ENCODE measurements at regions not wholly inside any gene's neighbourhood (a gene's known extent, or its start where the extent isn't known, plus 50 kb on each side); places are given as distances from the start of the nearest gene placed in this dataset.
"Not testable (repeated sequence)": the region's sequence is repeated elsewhere in the genome, so short reads cannot be mapped to it uniquely, and the experiment has no call there.

GRCh38 chr3:72624656-72625055 lies 223.6 kb downstream of the SHQ1 start:
- no peak for DNase-seq

- DNase-seq: no peak
Measured at GRCh38 chr3:72618739-72619138, 229.5 kb downstream of the SHQ1 start.

- no peak for DNase-seq
Measured at GRCh38 chr3:72617424-72618024, 230.7 kb downstream of the SHQ1 start.

- no peak for DNase-seq
Measured at GRCh38 chr3:72615776-72616175, 232.5 kb downstream of the SHQ1 start.

- no peak for DNase-seq
Measured at GRCh38 chr3:72615182-72615581, 233.1 kb downstream of the SHQ1 start.

GRCh38 chr3:72614394-72615074 lies 233.7 kb downstream of the SHQ1 start:
- DNase-seq: no peak

DNA sequence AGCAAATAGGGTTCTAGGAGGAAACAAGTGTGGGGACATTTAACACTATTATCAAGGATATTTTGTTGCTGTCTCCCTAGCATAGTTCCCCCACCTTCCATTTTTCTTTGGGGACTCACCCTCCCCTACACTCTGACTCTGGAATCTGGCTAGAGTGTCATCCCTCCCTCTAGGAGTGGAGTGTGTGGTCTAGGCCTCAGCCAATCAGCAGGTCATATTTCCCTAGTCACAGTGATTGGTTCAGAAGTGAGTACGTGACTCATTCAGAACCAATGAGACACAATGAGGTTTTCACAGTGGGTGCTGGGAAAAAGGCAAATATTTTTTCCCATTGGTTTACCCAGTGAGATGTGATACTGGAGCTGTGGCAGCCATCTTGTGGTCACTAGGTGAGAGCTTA lies 234.4 kb downstream of the SHQ1 start:
- DNase-seq: no peak

DNA sequence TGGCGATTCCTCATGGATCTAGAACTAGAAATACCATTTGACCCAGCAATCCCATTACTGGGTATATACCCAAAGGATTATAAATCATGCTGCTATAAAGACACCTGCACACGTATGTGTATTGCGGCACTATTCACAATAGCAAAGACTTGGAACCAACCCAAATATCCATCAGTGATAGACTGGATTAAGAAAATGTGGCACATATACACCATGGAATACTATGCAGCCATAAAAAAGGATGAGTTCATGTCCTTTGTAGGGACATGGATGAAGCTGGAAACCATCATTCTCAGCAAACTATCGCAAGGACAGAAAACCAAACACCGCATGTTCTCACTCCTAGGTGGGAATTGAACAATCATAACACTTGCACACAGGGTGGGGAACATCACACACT lies 239.1 kb downstream of the SHQ1 start:
- not testable (repeated sequence) for DNase-seq

GRCh38 chr3:72606005-72606800 lies 242.0 kb downstream of the SHQ1 start:
- no peak for DNase-seq

DNA sequence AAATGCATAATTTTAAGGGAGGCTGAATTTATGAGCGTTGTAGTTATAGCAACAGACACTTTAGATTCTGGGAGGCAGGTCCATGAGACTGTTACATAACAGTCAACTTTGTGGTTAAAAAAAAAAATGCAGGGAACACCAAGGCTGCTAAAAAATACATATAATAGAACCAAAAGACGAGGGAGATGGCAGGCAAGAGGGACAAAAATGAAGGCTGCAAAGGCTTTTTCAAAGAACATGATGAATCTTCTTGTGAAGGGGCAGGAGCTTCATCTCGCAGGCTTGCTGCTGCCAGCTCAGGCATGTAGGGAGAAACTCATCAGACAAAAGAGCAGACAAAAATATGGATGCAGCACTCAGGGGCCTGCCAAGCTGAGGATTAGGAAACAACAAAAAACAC lies 243.9 kb downstream of the SHQ1 start:
- DNase-seq: no peak

DNA sequence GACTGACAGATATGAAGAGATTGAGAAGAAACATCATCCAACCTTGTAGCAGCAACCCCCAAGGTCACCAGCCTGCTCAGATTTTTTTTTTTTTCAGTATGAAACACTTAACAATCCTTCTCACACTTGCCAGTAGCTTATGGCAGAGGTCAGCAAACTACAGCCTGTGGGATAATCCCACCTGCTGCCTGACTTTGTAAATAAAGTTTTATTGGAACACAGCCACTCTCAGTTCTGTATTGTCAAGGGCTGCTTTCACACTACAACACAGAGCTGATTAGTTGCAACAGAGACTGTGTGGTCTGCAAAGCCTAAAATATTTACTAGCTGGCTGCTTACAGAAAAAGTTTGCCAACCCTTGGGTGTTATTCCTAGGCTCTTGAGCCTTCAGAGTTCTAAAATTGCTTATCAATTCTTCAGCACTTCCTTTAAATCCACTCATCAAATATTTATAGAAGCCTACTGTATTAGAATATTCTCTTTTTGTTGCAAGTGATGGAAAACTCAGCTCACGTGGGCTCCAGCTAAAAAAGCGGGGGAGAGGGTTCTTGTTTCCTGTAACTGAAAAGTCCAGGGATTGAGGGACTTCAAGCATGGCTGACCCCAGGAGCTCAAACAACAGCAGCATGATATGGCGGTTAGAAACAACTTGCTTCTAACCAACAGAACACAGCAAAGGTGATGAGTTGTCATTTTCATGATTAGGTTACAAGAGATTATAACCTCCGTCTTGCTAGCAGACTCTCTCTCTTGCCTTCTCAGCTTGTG lies 246.1 kb downstream of the SHQ1 start:
- no peak for DNase-seq

DNA sequence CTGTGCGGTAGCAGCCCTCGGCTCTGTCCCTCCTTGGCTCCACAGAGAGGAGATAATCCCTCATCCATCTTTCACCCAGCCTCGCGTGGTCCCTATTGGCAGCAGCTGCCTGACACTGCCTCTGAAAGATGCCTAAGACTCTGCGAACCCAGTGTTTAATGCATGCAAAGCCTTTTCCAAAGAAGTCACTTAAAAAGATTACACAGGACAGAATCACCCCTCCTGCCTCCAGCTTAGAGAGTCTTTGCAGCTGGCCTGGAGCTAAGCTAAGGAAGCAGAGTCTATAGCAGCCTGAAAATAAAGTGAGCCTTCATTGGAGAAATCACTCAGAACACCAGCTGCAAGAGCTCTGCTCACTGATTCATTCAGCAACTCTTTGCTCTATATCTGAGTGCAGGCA lies 247.2 kb downstream of the SHQ1 start:
- DNase-seq: no peak

- DNase-seq: no peak
Measured at GRCh38 chr3:72597756-72598195, 250.5 kb downstream of the SHQ1 start.

GRCh38 chr3:72597043-72597442 lies 251.2 kb downstream of the SHQ1 start:
- no peak for DNase-seq

DNA sequence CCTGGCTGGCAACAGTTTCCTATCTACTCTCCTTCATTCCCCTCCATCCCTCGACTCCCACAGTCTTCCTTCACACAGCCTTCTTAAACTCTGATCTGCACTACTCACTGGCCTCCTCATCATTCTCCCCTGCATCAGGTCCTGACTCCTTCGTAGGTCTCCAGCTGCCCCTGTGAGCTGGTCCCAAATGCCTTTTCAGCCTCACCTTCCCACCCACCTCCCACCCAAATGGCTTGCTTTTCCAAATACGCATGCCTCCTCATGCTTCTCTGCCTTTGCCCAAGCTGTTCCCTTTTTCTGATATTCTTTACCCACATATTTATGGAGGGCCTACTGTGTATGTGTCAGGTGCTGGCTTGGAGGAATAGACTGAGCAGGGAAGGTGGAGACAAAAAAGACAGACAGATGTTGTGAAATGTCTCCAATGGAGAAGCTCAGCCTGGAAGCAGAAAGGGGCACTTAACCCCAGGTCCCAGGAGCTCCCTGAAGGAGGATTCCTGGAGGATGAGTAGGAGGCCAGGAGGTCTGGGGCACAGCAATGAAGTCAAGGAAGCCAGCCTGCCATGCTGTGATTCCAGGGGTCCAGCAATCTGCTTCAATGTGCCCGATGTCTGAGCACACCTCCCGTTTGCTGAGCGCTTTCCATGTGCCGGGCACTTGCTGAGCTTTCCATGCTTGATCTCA lies 252.2 kb downstream of the SHQ1 start:
- no peak for DNase-seq

DNA sequence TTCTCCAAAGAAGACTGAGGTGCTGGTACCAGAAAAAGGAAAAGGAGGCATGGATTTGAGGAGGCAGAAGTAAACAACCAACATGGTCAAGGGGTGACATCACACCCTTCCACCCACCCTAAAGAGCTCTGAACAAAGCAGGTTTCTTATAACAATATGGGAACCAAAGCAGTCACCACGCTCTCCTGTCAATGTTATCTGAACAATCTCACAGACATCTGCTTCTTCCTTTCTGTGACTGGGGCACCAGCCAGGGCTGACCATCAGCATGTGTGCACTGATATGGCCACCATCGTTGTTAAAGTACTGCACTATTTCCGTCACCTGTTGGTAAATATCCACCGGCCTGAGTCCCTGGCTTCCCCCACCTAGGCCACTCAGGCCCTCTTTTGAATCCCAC lies 252.9 kb downstream of the SHQ1 start:
- DNase-seq: no peak

DNA sequence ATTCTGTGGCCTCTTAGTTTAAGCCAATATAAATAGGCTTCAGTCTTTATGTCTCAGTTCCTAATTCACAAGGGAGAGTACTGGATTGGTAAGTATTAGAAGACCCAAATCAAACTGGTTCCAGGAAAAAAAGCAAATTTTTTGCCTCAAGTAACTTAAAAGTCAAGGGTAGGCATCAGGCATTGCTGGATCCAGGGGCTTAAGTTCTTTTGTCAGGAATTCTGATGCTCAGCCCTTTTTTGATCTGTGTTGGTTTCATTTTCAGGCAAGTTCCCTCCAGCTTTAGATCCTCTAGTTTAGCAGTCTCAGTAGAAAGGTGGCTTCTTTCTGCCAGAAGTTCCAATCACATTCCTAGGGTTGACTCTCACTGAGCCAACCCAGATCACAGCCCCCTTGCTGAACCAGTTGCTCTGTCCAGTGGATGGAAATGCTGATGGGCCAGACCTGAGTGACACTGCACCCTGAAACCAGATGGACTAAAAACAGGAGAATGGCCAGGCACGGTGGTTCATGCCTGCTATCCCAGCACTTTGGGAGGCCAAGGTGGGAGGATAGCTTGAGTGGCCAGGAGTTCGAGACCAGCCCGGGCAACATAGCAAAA lies 253.5 kb downstream of the SHQ1 start:
- DNase-seq: no peak

GRCh38 chr3:72593881-72594397 lies 254.3 kb downstream of the SHQ1 start:
- no peak for DNase-seq

DNA sequence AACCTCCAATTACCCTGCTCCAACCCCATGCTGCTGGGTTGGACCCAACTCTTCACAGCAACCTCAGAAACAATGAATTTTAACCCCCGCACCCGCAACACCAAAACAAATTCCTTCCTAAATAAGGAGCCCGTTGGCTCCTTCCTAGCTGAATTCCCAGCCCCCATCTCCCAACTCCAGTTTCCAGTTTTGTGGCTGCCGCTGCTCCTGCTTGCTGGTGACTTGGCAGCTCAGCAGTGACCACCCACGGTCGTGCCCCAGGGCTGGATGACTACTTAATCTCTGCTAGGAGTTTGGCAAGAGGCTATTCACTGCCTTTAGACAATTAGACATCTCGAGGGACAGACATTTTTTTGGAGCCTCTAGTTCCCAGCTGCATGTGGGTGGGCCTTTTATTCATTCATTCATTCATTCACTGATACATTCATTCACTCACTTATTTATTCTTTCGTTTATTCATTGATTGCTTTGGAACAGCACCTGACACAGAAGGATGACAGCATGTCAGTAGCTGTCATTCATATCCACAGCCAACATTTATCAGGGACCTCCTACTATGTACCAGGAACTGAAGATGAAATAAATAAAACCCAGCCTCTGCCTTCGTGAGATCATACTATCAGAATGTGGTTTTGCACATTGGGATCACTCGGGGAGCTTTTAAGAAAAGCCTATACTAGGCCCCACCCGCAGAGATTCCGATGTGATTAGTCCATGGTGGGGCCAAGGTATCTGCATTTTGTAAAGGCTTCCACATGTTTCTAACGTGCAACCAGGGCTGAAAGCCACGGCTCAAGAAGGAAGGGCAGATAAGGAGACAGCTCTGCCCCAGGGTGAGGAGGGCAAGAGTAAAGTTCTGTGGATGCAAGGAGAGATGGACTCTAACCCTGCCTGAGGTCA lies 256.5 kb downstream of the SHQ1 start:
- no peak for DNase-seq

GRCh38 chr3:72590732-72591221 lies 257.5 kb downstream of the SHQ1 start:
- DNase-seq: no peak

DNA sequence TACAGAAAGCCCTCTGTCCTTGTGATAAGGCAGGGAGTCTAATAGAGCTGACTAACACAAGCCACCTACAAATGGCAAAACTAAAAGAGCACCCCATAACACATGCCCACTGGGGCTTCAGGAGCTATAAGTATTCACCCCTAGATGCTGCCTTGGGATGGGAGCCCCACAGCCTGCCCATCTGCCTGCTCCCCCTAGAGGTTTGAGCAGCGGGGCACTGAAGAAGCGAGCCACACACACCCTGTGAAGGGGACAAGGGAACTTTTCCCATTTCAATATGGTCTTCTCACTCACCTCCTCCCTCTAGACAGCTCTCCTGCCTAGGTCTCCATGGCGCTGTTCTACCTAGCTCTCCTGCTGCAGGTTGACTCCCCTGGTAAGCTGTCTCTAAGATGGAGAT lies 261.0 kb downstream of the SHQ1 start:
- no peak for DNase-seq
